ENCODE measurements at regions not wholly inside any gene's neighbourhood (a gene's known extent, or its start where the extent isn't known, plus 50 kb on each side); places are given as distances from the start of the nearest gene placed in this dataset.

- TF ChIP-seq CTCF (IDR thresholded peaks at IDR 0.05; ENCODE audit: low read length) (no peak), EZH2 (IDR thresholded peaks at IDR 0.05; ENCODE audit: borderline replicate concordance, low read length) (no peak)
Observed at GRCh38 chr6:74152096-74152675, 456.2 kb downstream of the CD109 start.
